GM21381 (cell line): ENCODE measurements at regions not wholly inside any gene's neighbourhood (a gene's known extent, or its start where the extent isn't known, plus 50 kb on each side); places are given as distances from the start of the nearest gene placed in this dataset.

Source experiments
- ATAC-seq: cut with Tn5 transposase; IDR thresholded peaks from one replicate; pipeline ENCODE4 v1.9.1; 2021; ENCODE audit warnings: mild to moderate bottlenecking, moderate library complexity; ENCODE audit not compliant: unreplicated experiment

DNA sequence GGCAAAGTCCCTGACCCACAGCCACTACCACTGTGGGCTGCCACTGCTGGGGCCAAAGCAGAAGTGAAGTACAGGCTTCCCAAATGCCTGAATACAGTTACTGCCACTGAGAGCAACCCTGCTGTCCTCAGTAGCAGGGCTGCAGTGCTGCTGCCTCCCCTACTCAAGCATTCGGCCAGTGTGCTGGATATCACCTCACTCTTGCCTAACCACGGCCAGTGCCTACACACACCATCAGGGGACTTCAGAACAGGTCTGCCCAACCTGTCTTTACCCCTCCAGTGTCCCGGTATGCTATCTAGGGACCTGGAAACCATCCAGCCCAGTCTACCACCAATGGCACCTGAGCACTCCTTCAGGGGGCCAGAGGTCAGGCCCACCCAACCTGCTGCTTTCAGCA, 261.5 kb upstream of the COL8A1 start:
- ATAC-seq = no peak

DNA sequence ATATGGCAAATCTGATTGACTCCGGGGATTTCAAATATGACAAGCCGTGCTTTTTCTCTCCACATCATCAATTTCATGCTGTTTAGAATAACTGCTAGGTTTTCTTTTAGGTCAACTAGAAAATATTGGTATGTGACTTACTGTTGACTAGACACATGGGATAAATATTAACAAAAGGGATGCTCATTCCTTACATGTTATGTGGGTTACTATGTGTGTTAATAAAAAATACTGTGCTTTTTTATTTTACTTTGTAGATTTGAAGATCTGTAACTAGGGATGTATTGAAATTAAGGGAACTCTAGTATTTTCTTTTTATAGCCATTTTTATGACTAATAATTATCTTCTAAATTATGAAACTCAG, 264.6 kb upstream of the COL8A1 start:
- no peak for ATAC-seq

DNA sequence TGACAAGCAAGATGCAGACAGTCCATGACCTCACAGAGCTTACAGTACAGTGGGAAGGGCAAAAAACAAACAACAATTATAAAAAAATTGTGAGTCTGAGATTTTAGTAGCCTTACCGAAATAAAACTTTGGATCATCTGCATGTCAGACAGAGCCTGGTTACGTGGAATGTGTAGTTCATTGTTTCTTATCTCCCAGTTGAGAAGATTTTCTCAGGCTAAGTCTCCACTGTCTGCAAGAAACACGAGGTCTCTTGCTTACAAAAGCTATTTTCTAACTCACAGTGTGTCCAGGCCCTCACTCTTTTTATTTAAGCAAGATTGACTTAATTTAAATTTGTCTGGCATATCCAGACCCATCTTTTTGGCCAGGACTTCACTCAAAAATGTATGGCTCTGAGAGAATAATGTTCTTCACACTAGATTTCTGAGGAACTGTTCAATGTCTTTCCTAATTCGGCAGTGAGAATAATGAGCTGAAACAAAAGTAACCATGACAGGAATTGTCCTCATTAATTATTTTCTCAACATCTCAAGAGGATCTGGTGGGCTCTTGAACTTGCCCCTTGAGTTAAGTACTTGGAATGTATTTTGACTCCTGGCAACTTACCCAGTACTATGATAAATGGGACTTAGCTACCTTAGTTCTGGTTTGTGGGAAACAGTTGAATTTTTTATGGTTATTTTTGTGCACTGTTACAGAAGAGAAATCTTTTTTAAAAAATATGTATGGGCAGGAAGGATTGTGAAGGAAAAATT, 265.1 kb upstream of the COL8A1 start:
- ATAC-seq = no peak

DNA sequence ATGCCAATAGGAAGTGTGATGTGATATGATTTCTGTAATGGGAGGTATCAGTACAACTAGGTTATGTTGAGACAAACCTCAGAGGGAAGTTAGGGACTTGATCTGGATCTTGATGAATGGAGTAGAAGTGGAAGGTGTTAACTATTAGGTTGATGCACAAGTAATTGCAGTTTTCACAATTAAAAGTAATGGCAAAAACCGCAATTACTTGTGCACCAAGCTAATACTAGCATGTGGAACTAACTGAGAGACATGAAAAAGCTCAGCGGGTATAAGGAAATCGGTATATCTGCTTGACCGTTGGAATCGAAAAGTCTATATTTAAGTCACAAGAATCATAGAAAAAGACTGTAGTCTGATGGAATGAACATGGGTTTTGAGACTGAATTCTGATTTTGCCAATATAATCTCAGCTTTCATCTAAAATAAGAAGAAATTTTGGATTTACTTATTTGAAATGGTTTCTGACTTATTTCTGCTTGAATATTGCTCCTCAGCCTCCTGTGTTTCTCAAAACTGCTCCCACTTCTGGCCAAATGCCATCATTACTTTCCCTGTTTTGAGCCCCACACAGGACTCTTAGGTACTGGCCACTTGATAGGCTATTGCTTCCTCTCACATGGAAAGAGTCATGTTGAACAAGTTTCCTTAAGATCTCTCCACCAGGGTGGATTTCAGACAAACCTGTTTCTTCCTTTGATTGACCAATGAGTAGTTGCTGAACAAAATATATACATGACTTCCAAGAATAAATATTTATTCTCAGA, 271.5 kb upstream of the COL8A1 start:
- no peak for ATAC-seq

DNA sequence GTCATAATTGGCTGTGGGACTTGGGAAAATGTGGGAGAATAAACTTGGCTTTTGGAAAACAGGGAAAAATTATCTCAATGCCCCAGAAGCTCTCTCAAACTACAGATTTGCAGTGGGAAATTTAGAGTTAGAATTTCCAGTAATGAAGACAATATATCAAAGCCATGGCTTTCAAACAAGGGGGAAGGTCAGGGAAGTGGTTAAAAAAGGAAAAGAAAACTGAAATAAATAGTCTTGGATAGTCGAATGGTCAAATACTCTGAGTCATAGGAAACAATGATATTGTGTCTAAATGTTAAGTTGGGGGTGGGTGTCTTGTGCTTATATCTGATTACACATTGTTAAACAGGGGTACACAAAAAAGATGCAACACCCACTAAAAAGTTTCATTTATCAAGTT, 272.4 kb upstream of the COL8A1 start:
- no peak for ATAC-seq

DNA sequence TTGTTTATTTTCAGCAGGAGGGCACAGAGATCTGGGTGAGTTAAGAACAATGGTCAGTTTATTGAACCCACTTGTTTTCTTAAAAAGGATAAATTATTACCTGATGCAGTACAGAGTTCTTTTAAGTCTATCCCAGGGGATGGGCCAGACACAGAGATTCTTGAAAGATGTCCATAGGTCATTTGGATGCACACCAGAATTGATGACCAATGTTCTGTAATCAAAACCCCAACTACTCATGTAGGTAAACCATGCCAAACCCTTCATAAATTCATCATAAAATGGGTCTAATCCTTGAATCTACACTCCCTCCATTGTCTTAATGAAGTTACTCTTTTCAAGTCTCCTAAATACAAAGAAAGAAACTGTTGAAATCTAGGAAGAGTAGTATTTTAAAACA, 273.0 kb upstream of the COL8A1 start:
- no peak for ATAC-seq

DNA sequence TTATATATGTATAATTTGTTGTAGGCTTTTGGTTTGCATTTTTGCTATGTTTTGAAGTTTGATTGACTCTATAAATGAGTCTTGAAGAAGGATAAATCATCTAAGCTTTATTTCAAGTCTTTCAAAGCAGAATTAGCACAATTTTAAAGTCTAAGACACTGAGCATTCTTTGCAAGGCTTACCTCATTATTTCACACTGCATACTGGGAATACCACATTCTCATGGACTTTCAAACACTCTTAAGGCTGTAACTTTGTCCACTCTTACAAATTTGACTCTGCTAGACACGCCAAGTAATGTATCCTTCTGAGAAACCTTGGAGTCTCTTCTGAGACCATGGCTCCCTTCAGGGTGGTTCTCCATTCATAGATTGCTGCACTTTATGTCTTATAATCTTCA, 281.3 kb upstream of the COL8A1 start:
- no peak for ATAC-seq

DNA sequence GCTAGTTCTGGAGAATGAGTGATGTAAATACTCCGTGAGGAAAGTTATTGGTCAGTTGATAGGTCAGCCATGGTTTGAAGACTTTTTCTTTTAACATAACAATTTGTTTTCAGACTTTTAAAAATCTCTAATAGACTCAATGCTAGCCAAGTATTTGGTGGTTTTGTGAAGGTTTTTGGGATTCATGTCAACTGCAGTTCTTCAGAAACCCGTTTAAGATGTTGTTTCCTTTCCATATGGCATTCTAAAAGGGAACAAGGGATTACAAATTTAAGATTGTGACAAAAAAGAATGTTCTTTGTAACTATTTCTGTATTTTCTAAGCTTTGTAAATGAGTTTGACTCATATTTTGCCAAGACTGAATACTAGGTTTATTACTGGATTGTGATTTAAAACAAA, 281.7 kb upstream of the COL8A1 start:
- ATAC-seq = no peak

DNA sequence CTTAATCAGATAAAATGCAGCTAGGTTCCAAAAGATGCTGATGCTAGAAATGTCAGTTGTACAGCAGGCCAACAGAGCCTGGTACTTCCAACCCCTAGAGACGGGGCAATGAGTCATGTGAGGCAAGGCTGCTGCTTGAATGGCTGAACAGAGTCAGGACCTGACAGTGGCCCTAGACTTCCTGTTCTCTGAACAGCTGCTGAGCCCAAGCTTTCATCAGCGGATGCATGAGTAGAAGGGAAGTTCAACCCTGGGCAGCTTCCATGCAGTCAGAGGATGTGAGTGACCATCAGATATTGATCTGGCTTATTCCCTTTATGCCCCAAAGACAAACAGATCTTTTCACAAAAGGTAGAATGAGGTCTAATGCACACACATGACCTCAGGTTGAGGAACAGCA, 282.9 kb upstream of the COL8A1 start:
- no peak for ATAC-seq

DNA sequence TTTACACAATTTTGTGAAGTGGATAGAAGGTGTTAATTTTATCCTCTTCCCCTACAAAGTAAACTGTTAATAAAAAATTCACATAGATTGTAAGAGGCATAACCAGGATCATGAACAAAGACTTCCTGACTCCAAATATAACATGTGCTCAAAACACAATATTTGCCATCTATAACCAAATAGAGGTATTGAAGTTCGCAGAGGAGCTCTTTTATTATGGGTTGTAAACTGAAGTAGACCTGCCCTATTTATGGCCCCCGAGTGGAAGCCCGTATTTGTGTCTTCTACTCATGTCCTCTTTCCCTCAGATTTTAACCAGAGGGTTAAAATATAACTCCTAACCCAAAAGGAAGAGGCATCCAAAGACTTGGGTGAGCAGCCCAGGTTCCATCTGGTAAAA, 285.6 kb upstream of the COL8A1 start:
- no peak for ATAC-seq

DNA sequence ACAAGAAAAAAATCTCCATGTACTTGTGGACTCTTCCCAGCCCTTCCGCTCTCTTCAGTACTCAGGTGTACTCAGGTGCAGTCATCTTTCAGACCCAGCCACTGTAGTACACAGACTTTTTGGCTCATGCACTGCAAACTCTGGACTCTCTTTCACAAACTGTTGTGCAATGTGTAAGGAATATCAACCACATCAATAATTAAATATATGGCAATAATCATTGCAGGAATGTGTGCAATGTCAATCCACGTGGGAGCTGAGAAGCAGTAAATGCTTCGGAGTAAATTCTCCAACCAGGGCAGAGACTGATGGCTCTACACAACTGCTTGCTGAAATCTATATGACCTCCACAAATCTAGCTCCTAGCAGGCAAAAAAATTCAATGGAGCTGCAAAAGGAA, 287.3 kb upstream of the COL8A1 start:
- no peak for ATAC-seq

DNA sequence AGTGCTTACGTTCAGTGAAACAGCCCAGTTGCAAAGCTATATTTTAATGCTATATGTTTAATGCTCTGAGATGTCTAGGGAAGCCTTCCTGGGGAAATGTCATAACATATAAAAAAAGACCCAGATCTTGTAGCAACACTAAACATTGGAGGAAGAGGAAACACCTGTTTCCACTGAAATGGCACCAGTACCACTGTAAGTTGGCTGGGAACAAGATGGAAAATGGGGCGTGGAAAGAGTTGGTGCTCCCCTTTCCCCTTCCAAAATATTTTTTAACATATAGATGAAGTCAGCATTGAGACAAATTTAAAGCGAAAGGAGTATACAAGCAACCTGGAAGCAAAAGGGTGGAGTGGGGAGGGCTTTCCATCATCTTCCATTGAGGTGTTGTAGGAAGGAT, 289.9 kb upstream of the COL8A1 start:
- ATAC-seq = no peak

DNA sequence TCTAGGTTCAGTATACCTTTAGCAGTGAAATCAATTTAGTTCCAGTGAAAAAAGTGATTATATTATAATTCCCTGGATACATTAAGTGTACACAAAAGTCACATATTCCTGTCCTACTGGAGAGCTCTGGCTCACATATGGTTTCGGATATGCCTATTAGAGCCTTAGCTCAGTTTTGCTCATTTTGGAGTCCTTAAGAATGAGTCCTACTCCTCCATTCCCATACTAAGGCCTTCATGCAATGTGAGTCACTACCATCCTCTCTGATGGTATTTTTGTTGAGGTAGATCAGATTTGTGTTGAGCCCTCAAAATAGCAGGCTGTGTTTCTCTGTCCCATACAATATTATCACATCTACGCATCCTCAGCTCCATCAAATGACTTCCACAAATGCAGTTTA, 294.2 kb upstream of the COL8A1 start:
- ATAC-seq = no peak

DNA sequence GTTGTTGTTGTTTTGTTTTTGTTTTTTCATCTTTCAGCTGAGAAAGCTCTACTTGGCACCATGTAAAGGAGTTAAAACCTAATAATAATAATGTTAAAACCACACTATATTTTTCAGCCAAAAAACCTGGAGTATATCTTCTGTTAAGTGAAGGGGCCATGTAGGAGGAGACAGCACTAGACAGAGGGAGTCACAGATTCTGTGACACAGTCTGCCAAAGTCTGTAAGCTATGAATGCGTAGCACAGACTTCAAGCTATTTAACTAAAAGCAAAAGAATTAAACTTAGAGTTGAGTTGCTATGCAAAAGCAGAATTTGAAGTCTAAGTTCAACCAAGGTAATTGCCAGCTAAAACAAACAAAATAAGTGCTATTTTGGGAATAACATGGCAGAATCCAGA, 296.0 kb upstream of the COL8A1 start:
- no peak for ATAC-seq

DNA sequence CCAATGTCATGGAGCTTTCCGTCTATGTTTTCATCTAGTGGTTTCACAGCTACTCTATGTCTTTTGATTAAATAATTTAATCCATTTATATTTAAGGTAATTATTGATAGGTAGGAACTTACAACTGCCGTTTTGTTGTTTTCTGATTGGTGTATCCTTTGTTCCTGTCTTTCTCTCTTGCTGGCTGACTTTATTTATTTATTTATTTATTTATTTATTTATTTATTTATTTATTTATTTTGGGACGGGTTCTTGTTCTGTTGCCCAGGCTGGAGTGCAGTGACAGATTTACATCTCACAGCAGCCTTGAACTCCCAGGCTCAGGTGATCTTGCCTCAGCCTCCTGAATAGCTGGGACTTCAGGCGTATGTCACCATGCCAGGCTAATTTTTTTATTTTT, 299.2 kb upstream of the COL8A1 start:
- ATAC-seq = no peak

DNA sequence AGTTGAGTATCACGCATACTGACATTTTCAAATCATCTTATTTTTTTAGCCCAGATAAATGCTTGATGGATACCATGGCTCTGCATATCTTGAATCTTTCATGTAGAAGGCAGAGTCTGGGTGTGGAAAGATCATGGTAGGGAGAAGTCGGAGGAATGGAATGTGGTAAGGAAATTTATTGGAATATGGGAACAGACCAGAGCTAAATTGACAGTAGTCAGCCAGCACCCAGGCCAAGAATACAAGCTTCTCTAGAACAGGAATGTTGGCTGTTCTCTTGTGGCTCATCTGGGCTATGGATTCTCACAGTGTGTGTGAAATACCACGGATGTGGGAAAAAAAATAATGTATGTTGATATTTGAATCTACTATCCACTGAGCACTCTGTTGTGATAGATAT, 305.7 kb upstream of the COL8A1 start:
- ATAC-seq = no peak

DNA sequence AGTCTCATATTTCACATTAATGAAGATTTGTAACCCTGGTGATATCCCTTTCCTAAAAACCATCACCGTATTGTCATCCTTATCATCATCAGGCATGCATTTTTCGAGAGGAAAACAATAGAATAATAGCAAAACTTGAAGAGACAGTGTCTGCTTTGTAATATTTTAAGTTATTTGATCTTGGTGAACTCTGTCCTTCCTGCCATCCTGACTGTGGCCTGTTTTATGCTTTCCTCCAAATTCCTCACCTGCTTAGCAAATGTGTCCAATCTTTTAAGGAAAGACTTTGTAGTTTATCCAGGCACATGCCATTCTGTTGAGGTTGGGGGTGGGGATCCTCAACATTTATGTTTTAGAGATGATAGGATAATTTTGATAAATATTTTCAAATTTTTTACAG, 306.1 kb upstream of the COL8A1 start:
- ATAC-seq = no peak

DNA sequence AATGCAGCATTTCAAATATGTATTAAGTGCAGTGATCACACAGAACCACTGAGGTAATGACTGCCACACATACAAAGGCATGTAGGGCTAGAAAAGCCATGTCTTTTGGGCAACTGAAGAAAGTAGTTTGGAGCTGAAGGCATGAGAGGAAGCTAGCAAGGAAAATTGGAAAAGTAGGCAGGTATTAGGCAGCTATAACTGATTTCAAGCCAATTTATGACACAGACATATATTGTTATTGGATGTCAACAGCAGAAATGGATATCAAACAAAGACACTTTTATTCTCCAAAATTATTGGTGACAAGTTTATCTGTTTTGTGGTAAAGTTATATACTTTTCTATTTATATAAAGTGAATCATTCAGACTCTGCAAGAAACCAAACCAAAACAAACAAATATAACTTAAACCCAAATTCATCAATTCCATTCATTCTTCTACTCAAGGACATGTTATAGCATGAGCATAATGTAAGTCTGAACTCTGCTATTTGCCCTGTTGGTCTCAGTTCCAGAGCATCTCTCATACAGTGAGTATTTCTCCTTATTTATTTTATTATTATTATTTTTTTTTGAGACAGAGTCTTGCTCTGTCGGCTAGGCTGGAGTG, 307.4 kb upstream of the COL8A1 start:
- ATAC-seq = no peak

DNA sequence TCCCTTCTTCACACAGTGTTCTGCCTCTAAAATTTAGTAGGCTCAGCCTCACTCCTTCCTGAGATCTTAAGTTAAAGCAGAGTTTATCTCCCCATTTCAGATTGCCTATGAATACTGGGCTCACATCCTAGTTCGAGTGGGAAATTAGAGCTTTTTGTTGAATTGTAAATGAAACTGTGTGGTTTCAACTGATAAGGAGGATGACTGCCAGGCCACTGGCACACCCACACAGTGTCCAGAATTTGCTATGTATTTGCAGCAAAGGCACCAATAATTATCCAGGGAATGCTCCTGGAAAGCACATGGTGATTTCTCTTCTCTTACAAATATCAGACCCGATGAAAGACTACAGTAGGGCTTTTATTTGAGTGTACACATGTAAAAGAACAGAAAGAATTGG, 308.1 kb upstream of the COL8A1 start:
- no peak for ATAC-seq

DNA sequence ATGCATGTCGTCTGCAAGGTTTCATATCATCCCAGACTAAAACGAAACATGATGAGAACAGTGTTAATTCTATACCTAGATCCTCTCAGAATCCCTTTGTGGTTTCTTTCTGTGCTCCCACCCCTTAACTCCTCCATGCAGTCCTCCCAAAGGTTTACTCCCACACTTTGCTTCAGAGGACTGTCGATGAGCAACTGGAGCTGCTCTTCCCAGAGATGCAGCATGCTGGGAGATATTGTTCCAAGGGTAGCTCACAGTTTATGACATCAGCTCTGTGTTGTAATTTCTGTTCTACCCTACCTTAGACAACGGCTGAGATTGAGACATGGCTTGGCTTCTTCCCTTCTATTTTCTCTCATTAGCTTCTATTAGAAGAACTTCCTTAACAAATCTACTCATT, 313.0 kb upstream of the COL8A1 start:
- ATAC-seq = no peak

DNA sequence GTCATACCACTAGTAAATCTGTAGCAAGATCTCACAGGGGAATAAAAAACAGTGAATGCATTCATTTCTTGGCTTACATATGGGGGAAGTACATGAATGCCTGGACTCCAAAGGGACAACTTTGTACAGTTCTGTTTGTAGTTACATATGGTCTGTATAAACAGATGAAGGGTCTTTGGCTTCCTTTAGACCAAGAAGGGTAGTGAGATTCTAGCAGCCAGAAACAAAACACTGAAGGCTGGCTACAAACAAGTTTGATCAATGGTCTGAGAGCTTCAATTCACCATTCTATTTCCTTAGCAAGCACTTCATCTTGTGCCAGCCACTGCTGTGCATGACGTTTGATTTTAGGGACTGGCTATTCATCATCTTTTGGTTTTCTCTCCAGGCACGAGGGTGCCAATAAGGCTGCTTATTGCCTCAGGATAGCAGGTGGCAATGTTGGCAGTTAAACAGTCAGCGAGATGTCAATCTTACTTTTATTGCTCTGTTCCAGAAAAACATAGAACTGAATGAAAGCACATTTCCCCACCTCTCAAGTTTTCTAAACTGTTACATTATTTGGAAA, 313.7 kb upstream of the COL8A1 start:
- no peak for ATAC-seq

DNA sequence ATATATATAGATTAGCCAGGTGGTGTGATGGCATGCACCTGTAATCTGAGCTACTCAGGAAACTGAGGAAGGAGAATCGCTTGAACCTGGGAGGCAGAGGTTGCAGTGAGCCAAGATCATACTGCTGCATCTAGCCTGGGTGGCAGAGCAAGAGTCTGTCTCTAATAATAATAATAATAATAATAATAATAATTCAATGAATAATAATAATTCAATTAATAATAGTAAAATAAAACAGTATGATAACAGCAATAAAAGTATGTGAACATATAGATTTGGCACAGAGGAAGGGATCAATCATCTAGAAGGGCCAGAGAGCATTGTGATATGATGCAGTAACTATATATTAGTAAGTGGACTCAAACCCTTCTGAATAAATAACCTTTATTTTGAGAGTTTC, 314.5 kb upstream of the COL8A1 start:
- ATAC-seq = no peak
